ENCODE measurements at regions not wholly inside any gene's neighbourhood (a gene's known extent, or its start where the extent isn't known, plus 50 kb on each side); places are given as distances from the start of the nearest gene placed in this dataset.

GRCh38 chr3:67790043-67790442 is 135.6 kb upstream of the SUCLG2 start:
- Mint-ChIP-seq H3K9me3 (peaks cover 8% of the 10 kb centered on the region), H3K4me3 (no peak overlapping the region), H3K27me3 (peaks cover 11% of the 10 kb centered on the region), H3K4me1 (no peaks in the 10 kb centered on the region), H3K27ac (no peak overlapping the region), H3K36me3 (ENCODE audit: low read depth) (peaks cover 2% of the 10 kb centered on the region)
- ChIA-PET POLR2A (no interaction called here), CTCF (interaction anchor here (0.8 to 3.5 kb wide), 11 partner anchors 10 to 852 kb away, joined by 3 to 43 read pairs (median 3); no protein-coding TSS in a partner anchor)
- intact Hi-C loops (cut with micrococcal nuclease) = loop anchor here (1.0 to 5.0 kb wide), 4 partner anchors 676 to 1087 kb away; no protein-coding TSS in a partner anchor
- TF ChIP-seq, protein P1, sequence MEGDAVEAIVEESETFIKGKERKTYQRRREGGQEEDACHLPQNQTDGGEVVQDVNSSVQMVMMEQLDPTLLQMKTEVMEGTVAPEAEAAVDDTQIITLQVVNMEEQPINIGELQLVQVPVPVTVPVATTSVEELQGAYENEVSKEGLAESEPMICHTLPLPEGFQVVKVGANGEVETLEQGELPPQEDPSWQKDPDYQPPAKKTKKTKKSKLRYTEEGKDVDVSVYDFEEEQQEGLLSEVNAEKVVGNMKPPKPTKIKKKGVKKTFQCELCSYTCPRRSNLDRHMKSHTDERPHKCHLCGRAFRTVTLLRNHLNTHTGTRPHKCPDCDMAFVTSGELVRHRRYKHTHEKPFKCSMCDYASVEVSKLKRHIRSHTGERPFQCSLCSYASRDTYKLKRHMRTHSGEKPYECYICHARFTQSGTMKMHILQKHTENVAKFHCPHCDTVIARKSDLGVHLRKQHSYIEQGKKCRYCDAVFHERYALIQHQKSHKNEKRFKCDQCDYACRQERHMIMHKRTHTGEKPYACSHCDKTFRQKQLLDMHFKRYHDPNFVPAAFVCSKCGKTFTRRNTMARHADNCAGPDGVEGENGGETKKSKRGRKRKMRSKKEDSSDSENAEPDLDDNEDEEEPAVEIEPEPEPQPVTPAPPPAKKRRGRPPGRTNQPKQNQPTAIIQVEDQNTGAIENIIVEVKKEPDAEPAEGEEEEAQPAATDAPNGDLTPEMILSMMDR (IDR thresholded peaks at IDR 0.05) = no peak
- DNase-seq = no peak
- ATAC-seq (ENCODE audit: low read depth) = peak; percentile 50

DNA sequence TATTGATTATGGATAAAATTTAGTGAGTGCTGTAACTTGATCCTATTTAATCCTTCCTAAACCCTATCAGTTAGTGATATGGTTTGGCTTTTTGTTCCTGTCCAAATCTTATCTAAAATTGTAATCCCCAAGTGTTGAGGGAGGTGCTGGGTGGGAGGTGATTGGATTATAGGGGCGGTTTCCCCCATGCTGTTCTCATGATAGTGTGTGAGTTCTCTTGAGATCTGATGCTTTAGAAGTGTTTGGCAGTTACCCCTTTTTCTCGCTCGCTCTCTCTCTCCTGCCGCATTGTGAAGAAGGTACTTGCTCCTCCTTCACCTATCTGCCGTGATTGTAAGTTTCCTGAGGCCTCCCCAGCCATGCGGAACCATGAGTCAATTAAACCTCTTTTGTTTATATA is 134.0 kb upstream of the SUCLG2 start:
- H3K4me1 Mint-ChIP-seq = no peaks in the 10 kb centered on the region
- DNase-seq (no peak), ATAC-seq (ENCODE audit: low read depth) (no peak)
- intact Hi-C loops (cut with micrococcal nuclease) = no loop called here
- ChIA-PET POLR2A (no interaction called here), CTCF (no interaction called here)
- peaks cover 2% of the 10 kb centered on the region for H3K36me3 Mint-ChIP-seq (ENCODE audit: low read depth)
- peaks cover 8% of the 10 kb centered on the region for H3K9me3 Mint-ChIP-seq
- no peak overlapping the region for H3K4me3 Mint-ChIP-seq
- H3K27ac Mint-ChIP-seq = no peak overlapping the region
- peaks cover 17% of the 10 kb centered on the region for H3K27me3 Mint-ChIP-seq
- TF ChIP-seq, protein P1 (IDR thresholded peaks at IDR 0.05) = no peak

GRCh38 chr3:67783281-67784250 is 129.2 kb upstream of the SUCLG2 start:
- H3K9me3 Mint-ChIP-seq = peaks cover 8% of the 10 kb centered on the region
- H3K27ac Mint-ChIP-seq = no peak overlapping the region
- H3K4me1 Mint-ChIP-seq = no peaks in the 10 kb centered on the region
- POLR2A ChIA-PET = no interaction called here
- intact Hi-C loops (cut with micrococcal nuclease) = no loop called here
- CTCF ChIA-PET = no interaction called here
- peaks cover 2% of the 10 kb centered on the region for H3K36me3 Mint-ChIP-seq (ENCODE audit: low read depth)
- no peak overlapping the region for H3K4me3 Mint-ChIP-seq
- DNase-seq (no peak), ATAC-seq (ENCODE audit: low read depth) (no peak)
- TF ChIP-seq, protein P1 (IDR thresholded peaks at IDR 0.05) = no peak
- peaks cover 14% of the 10 kb centered on the region for H3K27me3 Mint-ChIP-seq

GRCh38 chr3:67781871-67782270 is 127.5 kb upstream of the SUCLG2 start:
- intact Hi-C loops (cut with micrococcal nuclease) = no loop called here
- H3K9me3 Mint-ChIP-seq = peaks cover 8% of the 10 kb centered on the region
- ChIA-PET CTCF (no interaction called here), POLR2A (no interaction called here)
- peaks cover 6% of the 10 kb centered on the region for H3K4me1 Mint-ChIP-seq
- H3K27ac Mint-ChIP-seq = no peak overlapping the region
- H3K27me3 Mint-ChIP-seq = peaks cover 14% of the 10 kb centered on the region
- no peak for DNase-seq
- no peak for ATAC-seq (ENCODE audit: low read depth)
- no peak overlapping the region for H3K4me3 Mint-ChIP-seq
- TF ChIP-seq, protein P1 (IDR thresholded peaks at IDR 0.05) = no peak
- peaks cover 2% of the 10 kb centered on the region for H3K36me3 Mint-ChIP-seq (ENCODE audit: low read depth)

- Mint-ChIP-seq H3K27me3 (peaks cover 11% of the 10 kb centered on the region), H3K36me3 (ENCODE audit: low read depth) (peaks cover 2% of the 10 kb centered on the region), H3K4me3 (no peak overlapping the region), H3K4me1 (peaks cover 6% of the 10 kb centered on the region), H3K27ac (no peak overlapping the region), H3K9me3 (peaks cover 8% of the 10 kb centered on the region)
- intact Hi-C loops (cut with micrococcal nuclease) = no loop called here
- TF ChIP-seq, protein P1 (IDR thresholded peaks at IDR 0.05) = no peak
- DNase-seq (no peak), ATAC-seq (ENCODE audit: low read depth) (no peak)
- CTCF ChIA-PET = interaction anchor here (1.7 kb wide), 1 partner anchor 8 kb away, joined by 5 read pairs; no protein-coding TSS in a partner anchor
- POLR2A ChIA-PET = no interaction called here
These were observed 126.8 kb upstream of the SUCLG2 start for GRCh38 chr3:67781218-67781617.
